ENCODE measurements at regions not wholly inside any gene's neighbourhood (a gene's known extent, or its start where the extent isn't known, plus 50 kb on each side); places are given as distances from the start of the nearest gene placed in this dataset.
"Not testable (repeated sequence)": the region's sequence is repeated elsewhere in the genome, so short reads cannot be mapped to it uniquely, and the experiment has no call there.

DNA sequence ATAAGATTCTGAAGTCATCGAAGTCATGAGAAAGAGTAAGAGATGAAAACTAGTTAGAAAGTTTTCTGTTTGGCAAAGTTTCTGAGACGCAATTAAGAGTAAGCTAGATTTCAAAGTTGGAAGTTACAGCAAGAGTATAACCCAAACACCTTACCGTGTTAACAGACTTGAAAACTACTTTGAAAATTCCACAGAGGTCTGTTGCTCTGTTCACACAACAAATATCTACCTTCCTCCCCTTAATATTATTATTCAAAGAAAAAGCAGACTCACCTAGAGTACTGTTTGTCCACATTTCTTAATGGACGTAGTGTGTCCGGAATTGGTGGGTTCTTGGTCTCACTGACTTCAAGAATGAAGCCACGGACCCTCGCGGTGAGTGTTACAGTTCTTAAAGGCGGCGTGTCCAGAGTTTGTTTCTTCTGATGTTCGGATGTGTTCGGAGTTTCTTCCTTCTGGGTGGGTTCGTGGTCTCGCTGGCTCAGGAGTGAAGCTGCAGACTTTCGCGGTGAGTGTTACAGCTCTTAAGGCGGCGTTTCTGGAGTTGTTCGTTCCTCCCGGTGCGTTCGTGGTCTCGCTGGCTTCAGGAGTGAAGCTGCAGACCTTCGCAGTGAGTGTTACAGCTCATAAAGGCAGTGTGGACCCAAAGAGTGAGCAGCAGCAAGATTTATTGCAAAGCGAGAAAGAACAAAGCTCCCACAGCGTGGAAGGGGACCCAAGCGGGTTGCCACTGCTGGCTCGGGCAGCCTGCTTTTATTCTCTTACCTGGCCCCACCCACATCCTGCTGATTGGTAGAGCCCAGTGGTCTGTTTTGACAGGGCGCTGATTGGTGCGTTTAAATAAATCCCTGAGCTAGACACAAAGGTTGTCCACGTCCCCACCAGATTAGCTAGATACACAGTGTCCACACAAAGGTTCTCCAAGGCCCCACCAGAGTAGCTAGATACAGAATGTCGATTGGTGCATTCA is 165.1 kb upstream of the TEX13C start:
- H3K27me3 Mint-ChIP-seq (ENCODE audit: low read depth); H3K4me3 Mint-ChIP-seq; H3K9me3 Mint-ChIP-seq; H3K27ac Mint-ChIP-seq; H3K36me3 Mint-ChIP-seq (ENCODE audit: low read depth); H3K4me1 Mint-ChIP-seq (ENCODE audit: low read depth): not testable (repeated sequence)

DNA sequence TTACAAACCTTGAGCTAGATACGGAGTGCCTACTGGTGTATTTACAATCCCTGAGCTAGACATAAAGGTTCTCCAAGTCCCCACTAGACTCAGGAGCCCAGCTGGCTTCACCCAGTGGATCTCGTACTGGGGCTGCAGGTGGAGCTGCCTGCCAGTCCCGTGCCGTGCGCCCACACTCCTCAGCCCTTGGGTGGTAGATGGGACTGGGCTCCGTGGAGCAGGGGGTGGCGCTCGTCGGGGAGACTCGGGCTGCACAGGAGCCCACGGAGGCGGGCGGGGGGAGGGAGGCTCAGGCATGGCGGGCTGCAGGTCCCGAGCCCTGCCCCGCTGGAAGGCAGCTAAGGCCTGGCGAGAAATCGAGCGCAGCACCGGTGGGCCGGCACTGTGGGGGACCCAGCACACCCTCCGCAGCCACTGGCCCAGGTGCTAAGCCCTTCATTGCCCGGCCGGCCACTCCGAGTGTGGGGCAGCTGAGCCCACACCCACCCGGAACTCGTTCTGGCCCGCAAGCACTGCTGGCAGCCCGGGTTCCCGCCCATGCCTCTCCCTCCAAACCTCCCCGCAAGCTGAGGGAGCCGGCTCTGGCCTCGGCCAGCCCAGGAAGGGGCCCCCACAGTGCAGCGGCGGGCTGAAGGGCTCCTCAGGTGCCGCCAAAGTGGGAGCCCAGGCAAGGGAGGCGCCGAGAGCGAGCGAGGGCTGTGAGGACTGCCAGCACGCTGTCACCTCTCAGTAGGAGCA is 164.2 kb upstream of the TEX13C start:
- not testable (repeated sequence) for H3K9me3 Mint-ChIP-seq; H3K36me3 Mint-ChIP-seq (ENCODE audit: low read depth); H3K27me3 Mint-ChIP-seq (ENCODE audit: low read depth); H3K4me1 Mint-ChIP-seq (ENCODE audit: low read depth); H3K4me3 Mint-ChIP-seq; H3K27ac Mint-ChIP-seq

DNA sequence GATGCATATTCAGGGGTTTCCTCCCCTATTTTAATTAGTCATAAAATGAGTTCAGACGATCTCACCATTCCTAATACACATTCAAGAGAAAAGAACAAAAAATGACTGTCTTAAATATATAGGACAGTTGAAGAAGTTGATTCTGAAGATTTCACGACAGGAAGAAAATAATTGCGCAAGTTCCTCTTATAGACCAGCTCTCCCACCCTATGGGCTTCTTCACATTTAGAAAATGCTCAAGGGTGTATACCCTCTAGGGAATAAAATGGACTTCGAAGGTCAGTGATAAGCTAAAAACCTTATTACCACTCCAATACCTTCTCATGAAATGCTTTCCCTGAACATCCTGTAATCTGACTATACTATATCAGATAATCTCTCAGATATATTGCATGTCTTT is 149.2 kb upstream of the TEX13C start:
- no peak overlapping the region for H3K27ac Mint-ChIP-seq
- H3K36me3 Mint-ChIP-seq (ENCODE audit: low read depth): no peaks in the 10 kb centered on the region
- H3K9me3 Mint-ChIP-seq: no peaks in the 10 kb centered on the region
- H3K4me3 Mint-ChIP-seq: no peak overlapping the region
- no peaks in the 10 kb centered on the region for H3K4me1 Mint-ChIP-seq (ENCODE audit: low read depth)
- H3K27me3 Mint-ChIP-seq (ENCODE audit: low read depth): no peaks in the 10 kb centered on the region

DNA sequence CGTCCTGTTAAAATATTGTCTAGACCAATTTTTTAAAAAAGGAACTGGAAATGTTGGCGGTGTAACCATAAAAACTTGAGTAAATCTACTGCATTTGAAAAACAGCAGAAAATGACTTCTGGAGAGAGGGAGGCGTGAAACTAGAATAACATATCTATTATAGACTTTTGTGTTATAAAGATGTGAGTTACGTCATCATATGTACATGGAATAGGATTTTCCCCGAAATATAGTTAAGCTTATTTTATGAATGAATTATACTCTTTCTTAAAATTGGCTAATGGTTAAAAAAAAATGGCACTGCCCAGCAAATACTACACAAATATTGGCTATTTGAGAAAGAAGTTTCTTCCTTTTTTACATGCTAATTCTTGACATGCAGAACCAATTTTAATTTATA is 147.1 kb upstream of the TEX13C start:
- Mint-ChIP-seq H3K27ac (no peak overlapping the region), H3K36me3 (ENCODE audit: low read depth) (no peaks in the 10 kb centered on the region), H3K4me1 (ENCODE audit: low read depth) (no peaks in the 10 kb centered on the region), H3K4me3 (no peak overlapping the region), H3K9me3 (no peaks in the 10 kb centered on the region), H3K27me3 (ENCODE audit: low read depth) (no peaks in the 10 kb centered on the region)

DNA sequence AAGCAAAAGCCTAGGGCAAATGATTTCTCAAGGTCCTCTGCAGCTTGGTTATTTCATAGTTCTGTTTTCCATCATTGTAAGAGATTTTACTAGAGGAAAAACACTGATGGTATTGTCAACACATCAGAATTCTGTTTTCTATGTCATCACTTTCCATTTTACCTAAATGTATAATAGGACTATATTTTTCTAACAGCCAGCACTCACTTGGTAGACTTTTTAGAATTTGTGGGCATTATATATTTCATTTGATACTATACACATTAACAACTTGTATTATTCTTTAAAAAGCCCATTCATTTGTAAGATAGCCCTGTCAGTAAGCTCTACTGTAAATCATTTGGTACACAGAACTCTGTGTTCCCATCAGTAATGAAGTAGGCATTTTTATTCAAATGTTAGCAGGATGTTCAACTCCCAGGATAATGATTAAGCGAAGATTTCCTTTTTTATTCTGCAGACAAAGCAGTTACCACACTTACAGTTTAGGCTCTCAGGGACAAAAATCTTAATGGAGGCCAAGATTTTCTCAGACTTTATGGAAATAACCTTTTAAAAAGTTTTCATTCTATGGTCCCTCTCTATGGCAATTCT is 143.6 kb upstream of the TEX13C start:
- Mint-ChIP-seq H3K27ac (no peak overlapping the region), H3K9me3 (no peaks in the 10 kb centered on the region), H3K36me3 (ENCODE audit: low read depth) (no peaks in the 10 kb centered on the region), H3K4me1 (ENCODE audit: low read depth) (no peaks in the 10 kb centered on the region), H3K4me3 (no peak overlapping the region), H3K27me3 (ENCODE audit: low read depth) (no peaks in the 10 kb centered on the region)

DNA sequence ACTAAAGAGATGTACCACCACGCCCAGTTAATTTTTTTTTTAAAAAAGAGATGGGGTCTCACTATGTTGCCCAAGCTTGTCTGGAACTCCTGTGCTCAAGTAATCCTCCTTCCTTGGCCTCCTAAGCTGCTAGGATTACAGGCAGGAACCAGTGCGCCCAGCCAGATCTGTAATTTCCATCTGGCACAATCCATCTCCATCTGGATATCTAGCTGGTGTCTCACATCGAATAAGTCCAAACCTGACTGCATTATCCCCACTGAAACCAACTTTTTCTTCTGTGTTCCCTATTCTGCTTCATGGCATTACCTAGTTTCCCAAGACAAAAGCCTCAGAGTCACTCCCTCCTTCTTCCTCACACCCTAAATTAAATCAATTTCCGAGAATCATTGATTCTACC is 125.8 kb upstream of the TEX13C start:
- Mint-ChIP-seq H3K9me3 (no peaks in the 10 kb centered on the region), H3K4me1 (ENCODE audit: low read depth) (no peaks in the 10 kb centered on the region), H3K27ac (no peak overlapping the region), H3K4me3 (no peak overlapping the region), H3K36me3 (ENCODE audit: low read depth) (no peaks in the 10 kb centered on the region), H3K27me3 (ENCODE audit: low read depth) (peaks cover 7% of the 10 kb centered on the region)

DNA sequence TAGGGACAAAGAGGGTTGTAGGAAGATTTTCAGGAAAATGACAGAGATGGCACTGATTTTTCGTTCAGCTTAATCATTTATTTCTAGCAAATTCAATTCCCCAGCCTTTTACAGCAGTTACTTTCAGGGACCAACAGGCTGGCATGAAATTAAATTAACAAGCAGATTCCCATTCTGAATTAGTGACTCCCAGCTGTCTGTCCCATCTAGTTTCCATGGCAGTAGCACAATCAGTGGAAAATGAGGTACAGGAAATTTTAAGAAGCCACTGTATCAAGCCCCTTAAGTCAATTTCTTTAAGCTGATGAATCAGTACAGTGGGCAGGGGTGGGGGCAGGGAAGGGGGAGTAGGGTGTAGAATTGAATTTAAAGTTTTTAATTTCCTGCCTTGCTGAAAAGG is 121.1 kb upstream of the TEX13C start:
- Mint-ChIP-seq H3K36me3 (ENCODE audit: low read depth) (no peaks in the 10 kb centered on the region), H3K9me3 (no peaks in the 10 kb centered on the region), H3K27me3 (ENCODE audit: low read depth) (peaks cover 29% of the 10 kb centered on the region), H3K27ac (no peak overlapping the region), H3K4me3 (no peak overlapping the region), H3K4me1 (ENCODE audit: low read depth) (peaks cover 8% of the 10 kb centered on the region)

DNA sequence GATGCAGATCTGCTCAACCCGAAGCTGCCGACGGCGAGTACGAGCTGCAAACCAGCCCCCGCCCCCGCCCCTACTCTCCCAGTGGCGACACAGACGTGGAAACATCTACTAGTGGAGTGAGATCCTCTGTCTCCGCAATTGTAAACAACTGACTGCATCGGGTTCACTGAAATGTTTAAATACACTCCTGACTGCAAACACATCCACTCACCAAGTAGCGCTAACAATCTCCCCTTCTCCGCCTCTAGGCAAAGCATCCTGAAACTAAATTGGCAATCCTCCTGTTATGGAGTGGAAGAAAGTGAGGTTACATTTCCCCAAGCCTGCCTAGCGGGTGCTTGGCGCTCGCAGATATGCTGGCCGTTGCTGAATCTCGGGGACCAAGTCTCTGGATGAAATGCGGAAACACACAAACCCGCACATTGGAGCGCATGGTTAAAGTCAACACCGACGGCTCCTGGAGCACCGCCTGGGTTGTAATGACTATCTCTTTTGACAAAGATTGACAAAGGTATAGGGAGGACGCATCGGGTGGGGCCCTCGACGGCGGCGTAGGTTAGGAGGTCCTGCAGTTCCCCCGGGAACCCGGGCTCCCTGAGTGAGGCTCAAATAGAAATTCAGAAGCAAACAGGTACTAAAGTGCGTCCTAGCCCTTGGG is 117.0 kb upstream of the TEX13C start:
- Mint-ChIP-seq H3K4me3 (peak overlapping the region; percentile 48), H3K27ac (peak overlapping the region; percentile 36)

DNA sequence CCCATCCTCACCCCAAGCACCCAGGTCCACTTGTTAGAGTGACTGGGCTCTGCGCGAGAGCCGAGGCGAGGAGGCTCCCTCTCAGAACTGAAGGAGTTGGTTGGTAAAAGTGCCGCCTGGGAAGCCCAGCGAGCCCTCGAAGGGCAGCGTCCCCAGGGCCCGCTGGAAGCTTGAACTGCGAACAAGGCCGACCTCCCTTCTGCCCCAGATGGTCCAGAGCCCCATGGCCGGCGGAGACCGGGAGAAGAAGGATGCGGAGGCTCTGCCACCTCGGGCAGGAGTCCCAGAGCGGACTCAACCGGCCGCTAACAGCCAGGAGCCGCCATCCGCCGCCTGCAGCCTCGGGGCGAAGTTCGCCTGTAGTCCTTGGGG is 116.3 kb upstream of the TEX13C start:
- Mint-ChIP-seq H3K4me1 (ENCODE audit: low read depth) (peaks cover 15% of the 10 kb centered on the region), H3K4me3 (peak overlapping the region; percentile 65), H3K36me3 (ENCODE audit: low read depth) (no peaks in the 10 kb centered on the region), H3K9me3 (no peaks in the 10 kb centered on the region), H3K27ac (no peak overlapping the region), H3K27me3 (ENCODE audit: low read depth) (peaks cover 55% of the 10 kb centered on the region)

More for the DNA sequence above, 117.0 kb upstream of the TEX13C start:
- Mint-ChIP-seq H3K27me3 (ENCODE audit: low read depth) (peaks cover 58% of the 10 kb centered on the region), H3K9me3 (no peaks in the 10 kb centered on the region), H3K36me3 (ENCODE audit: low read depth) (no peaks in the 10 kb centered on the region), H3K4me1 (ENCODE audit: low read depth) (peaks cover 15% of the 10 kb centered on the region)

DNA sequence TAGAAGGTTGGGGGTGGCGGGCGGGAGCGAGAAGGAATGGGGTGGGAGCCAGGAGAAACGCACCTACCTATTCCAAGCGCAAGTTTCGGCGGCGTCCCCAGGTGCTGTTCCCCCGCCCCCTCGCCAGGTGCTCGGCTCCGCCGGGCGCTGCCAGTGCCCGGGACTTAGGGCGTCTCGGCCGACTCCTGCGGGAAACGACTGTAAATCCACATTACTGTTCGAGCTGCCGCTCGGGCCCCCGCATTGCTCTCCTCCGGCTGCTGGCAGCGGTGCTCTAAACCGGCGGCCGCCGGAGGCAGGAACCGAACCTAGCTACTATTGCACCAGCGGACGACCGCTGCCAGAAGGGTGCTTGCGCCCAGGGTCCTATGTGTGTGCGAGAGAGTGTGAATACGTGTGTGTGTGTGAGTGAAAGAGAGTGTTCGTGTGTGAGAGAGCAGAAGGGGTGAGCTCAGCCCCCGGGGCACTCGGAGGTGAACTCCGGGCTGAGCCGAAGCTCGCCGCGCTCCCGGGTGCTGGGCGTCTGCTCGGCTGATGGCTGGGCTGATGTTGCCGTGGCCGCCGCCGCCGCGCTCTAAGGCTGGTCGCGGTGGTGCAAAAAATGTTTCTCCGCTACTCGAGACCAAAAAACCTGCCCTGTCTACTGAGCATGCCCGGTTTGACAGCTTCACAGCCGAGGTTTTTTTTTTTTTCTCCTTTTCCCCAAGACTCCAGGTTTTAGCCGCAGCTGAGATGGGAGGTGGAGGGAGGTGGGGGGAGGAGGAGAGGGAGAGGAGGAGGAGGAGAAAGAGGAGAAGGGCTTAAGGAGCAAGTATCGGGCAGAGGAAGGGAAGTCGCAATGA is 115.7 kb upstream of the TEX13C start:
- H3K27me3 Mint-ChIP-seq (ENCODE audit: low read depth): peaks cover 54% of the 10 kb centered on the region
- H3K4me1 Mint-ChIP-seq (ENCODE audit: low read depth): peaks cover 15% of the 10 kb centered on the region
- H3K4me3 Mint-ChIP-seq: peak overlapping the region; percentile 63
- H3K36me3 Mint-ChIP-seq (ENCODE audit: low read depth): no peaks in the 10 kb centered on the region
- H3K9me3 Mint-ChIP-seq: no peaks in the 10 kb centered on the region
- no peak overlapping the region for H3K27ac Mint-ChIP-seq

DNA sequence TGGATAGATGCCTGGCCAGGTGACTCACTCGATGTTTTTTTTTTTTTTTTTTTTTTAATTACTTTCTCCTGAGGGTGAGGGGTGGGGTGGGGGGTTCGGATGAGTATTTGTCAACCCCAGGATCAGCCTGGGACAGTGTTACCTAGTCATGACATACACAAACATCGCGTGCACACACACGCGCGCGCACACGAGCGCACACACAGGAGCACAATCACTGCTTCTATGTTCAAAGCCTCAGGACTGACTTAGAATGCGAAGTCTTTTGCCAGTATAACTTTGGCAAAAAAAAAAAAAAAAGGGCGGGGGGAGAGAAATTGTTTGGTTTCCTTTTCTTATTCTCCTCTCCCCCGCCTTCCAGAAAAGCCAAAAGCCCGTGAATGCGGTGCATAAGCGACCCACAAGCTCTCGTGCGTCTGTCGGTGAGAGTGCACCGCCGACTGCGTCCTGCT is 115.0 kb upstream of the TEX13C start:
- Mint-ChIP-seq H3K27me3 (ENCODE audit: low read depth) (peaks cover 54% of the 10 kb centered on the region), H3K4me3 (peak overlapping the region; percentile 63), H3K27ac (no peak overlapping the region), H3K4me1 (ENCODE audit: low read depth) (peaks cover 15% of the 10 kb centered on the region), H3K36me3 (ENCODE audit: low read depth) (no peaks in the 10 kb centered on the region), H3K9me3 (no peaks in the 10 kb centered on the region)

DNA sequence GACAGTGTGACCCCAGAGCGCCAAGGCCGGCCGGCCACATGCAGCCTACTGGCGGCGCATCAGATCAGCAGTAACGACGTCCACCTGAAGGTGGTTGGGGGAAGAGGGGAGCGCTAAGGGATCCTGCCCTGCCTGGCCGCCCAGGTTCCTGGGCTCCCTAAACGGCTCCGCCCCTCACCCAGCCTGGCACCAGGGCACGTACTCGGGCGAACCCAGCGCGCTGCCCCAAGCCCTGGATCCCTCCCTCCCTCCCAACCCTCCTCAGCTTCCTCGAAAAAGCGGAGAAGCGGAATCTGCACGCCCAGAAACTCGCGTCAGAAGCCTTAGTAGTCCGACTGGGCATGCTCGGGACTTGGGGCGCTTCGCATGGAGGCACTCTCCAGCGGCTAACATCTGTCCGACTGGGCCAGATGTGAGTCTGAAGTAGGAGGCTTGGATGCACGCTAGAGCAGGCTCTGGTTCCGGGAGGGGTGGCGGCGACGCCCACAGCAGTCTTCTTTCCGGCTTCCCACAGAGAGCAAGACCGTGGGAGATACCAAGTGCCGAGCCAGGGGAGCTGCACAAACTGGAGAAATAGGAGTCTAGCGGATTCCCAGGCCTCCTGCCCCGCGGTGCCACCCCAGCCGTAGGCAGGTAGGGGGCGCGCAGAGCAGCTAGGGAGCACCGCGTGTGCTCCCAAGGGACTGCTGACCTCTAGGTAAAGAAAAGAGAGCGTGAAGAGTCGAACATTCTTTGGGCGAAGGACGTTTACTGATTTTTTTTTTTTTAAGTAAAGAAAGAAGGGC is 114.3 kb upstream of the TEX13C start:
- Mint-ChIP-seq H3K4me3 (peak overlapping the region; percentile 78), H3K9me3 (no peaks in the 10 kb centered on the region), H3K36me3 (ENCODE audit: low read depth) (no peaks in the 10 kb centered on the region), H3K4me1 (ENCODE audit: low read depth) (peaks cover 15% of the 10 kb centered on the region), H3K27me3 (ENCODE audit: low read depth) (peaks cover 54% of the 10 kb centered on the region), H3K27ac (no peak overlapping the region)

Data from T-helper 1 cell treated with Interleukin-12 subunit alpha and Interleukin-12 subunit beta and Interleukin-4 antibody, amounts not matched to agents 30 μg/mL and 1 μg/mL, for 36 hours (primary cell).